ENCODE measurements at regions not wholly inside any gene's neighbourhood (a gene's known extent, or its start where the extent isn't known, plus 50 kb on each side); places are given as distances from the start of the nearest gene placed in this dataset.

DNA sequence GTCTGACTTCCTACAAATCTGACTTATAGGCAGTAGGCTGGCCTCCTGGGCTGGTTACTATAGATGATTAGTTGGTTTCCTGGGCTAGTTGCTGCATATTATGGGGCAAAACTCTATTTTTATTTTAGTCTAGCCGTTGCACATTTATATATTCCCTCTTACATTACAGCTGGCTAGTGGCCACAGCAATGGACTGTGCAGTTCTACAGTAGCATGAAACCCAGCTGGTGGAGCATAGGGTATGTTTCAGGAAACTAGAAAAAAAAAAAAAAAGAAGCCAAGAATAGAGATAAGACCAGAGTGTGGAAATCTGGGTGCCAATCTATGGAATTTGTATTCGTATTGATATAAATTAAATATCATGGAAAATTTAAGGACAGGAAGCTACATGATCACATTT, 304.4 kb upstream of the NBEA start:
- Histone ChIP-seq H3K27ac (ENCODE audit: insufficient read depth, low read length) (no peak overlapping the region), H4K5ac (ENCODE audit: low read depth, low read length) (no peak overlapping the region), H3K23ac (ENCODE audit: low read depth, low read length) (no peak overlapping the region), H2AK9ac (replicated peaks; ENCODE audit: low read depth, low read length, poor library complexity) (no peak overlapping the region), H3K36me3 (ENCODE audit: control insufficient read depth, insufficient read depth, low read length) (no peaks in the 10 kb centered on the region), H3K4me2 (ENCODE audit: low read depth, low read length) (no peak overlapping the region), H3K4ac (ENCODE audit: low read depth, low read length) (no peak overlapping the region), H3K4me3 (ENCODE audit: insufficient read depth, low read depth, low read length) (no peak overlapping the region), H4K8ac (ENCODE audit: low read depth in 2 of 2, low read length in 2 of 2) (no peak overlapping the region), H4K91ac (ENCODE audit: insufficient read depth, low read depth, low read length) (no peak overlapping the region), H2BK5ac (ENCODE audit: low read depth, low read length, poor library complexity, severe bottlenecking) (no peak overlapping the region), H2AK5ac (ENCODE audit: low read depth, low read length) (no peak overlapping the region), H2BK15ac (ENCODE audit: low read depth, low read length) (no peak overlapping the region), H3K9ac (ENCODE audit: low read depth, low read length) (no peak overlapping the region), H2BK20ac (ENCODE audit: low read depth, low read length) (no peak overlapping the region), H3K4me1 (ENCODE audit: control insufficient read depth, insufficient read depth, low read length) (no peaks in the 10 kb centered on the region), H3K14ac (replicated peaks; ENCODE audit: low read depth, low read length) (no peak overlapping the region), H2BK120ac (ENCODE audit: low read depth, low read length) (no peak overlapping the region), H3K18ac (ENCODE audit: low read depth, low read length) (no peak overlapping the region), H3K9me1 (ENCODE audit: insufficient read depth, low read length) (no peaks in the 10 kb centered on the region), H3K9me3 (ENCODE audit: control insufficient read depth, insufficient read depth, low read length) (no peaks in the 10 kb centered on the region), H3K56ac (ENCODE audit: extremely low read depth, insufficient read depth, low read length) (no peak overlapping the region), H3K79me1 (ENCODE audit: low read depth in 1 of 2, low read length in 2 of 2) (no peaks in the 10 kb centered on the region), H3K27me3 (ENCODE audit: control insufficient read depth, insufficient read depth, low read length) (no peaks in the 10 kb centered on the region), H2AFZ (replicated peaks; ENCODE audit: low read length, poor library complexity) (no peak overlapping the region), H4K20me1 (ENCODE audit: insufficient read depth, low read length) (no peaks in the 10 kb centered on the region)
- ChIA-PET POLR2A (ENCODE audit: unreplicated experiment) (no interaction called here), CTCF (interaction anchor here (0.6 to 0.7 kb wide), 2 partner anchors 62 to 283 kb away, joined by 3 read pairs; no protein-coding TSS in a partner anchor)
- in situ Hi-C loops (cut with MboI; ENCODE audit: low sequenced_read_pairs): no loop called here
- TF ChIP-seq BHLHE40 (IDR thresholded peaks at IDR 0.05; ENCODE audit: low read depth, low read length) (no peak), NFE2L2 (IDR thresholded peaks at IDR 0.05; ENCODE audit: low read depth, low read length) (no peak), RFX5 (IDR thresholded peaks at IDR 0.05; ENCODE audit: low read depth, low read length) (no peak), MAZ (IDR thresholded peaks at IDR 0.05; ENCODE audit: borderline replicate concordance, low read depth, low read length) (no peak), CHD1 (IDR thresholded peaks at IDR 0.05; ENCODE audit: low read depth, low read length) (no peak), POLR2A (IDR thresholded peaks at IDR 0.05; ENCODE audit: low read depth, low read length) (no peak), MAFK (IDR thresholded peaks at IDR 0.05; ENCODE audit: low read depth, low read length) (no peak), SMC3 (IDR thresholded peaks at IDR 0.05; ENCODE audit: low read depth, low read length) (no peak)
- dilution Hi-C loops (cut with HindIII; ENCODE audit: low sequenced_read_pairs, unreplicated experiment): no loop called here
- no CpG with 5 or more reads among the region's 2 CpGs for WGBS, 2 experiments (ENCODE audit: extremely low coverage in 2 of 2, insufficient read length in 1 of 2)
- no TSS peak for BruUV-seq (replicated peaks)
- DNase-seq (no peak), ATAC-seq (ENCODE audit: low read depth) (no peak)
- intact Hi-C loops (cut with micrococcal nuclease): no loop called here

Measured in IMR-90 (cell line).